HepG2 (cell line): ENCODE measurements at regions not wholly inside any gene's neighbourhood (a gene's known extent, or its start where the extent isn't known, plus 50 kb on each side); places are given as distances from the start of the nearest gene placed in this dataset.

Experiments used
- ERF ChIP-seq: IDR thresholded peaks from 2 replicates; pipeline ENCODE4 v1.6.1; 2018; ENCODE audit warnings: missing biosample characterization, missing genetic modification reagents
- EZH2 ChIP-seq: conservative IDR thresholded peaks from 2 replicates; pipeline ENCODE4 v1.6.1; 2012; ENCODE audit warnings: mild to moderate bottlenecking, low read depth, low read length, moderate library complexity
- FOSL1 ChIP-seq: sonication (generic); formaldehyde crosslinking; IDR thresholded peaks from 2 replicates; pipeline ENCODE4 v1.9.0; 2021; ENCODE audit warnings: missing genetic modification reagents, borderline replicate concordance
- GLMP ChIP-seq: sonication (generic); formaldehyde crosslinking; IDR thresholded peaks from 2 replicates; pipeline ENCODE4 v1.9.0; 2021; ENCODE audit warnings: missing genetic modification reagents, mild to moderate bottlenecking, borderline replicate concordance
- GPN1 ChIP-seq: sonication (generic); formaldehyde crosslinking; IDR thresholded peaks from 2 replicates; pipeline ENCODE4 v1.5.1; 2020; ENCODE audit warnings: missing genetic modification reagents, borderline replicate concordance
- HDAC2 ChIP-seq: sonication (generic); formaldehyde crosslinking; IDR thresholded peaks from 2 replicates; pipeline ENCODE4 v1.4.0; 2020; ENCODE audit warnings: missing genetic modification reagents
- KLF15 ChIP-seq: sonication (generic); formaldehyde crosslinking; IDR thresholded peaks from 2 replicates; pipeline ENCODE4 v1.8.1; 2023; ENCODE audit warnings: borderline replicate concordance, mild to moderate bottlenecking, inconsistent platforms, missing genetic modification reagents, mixed read lengths
- MZF1 ChIP-seq: sonication (generic); formaldehyde crosslinking; IDR thresholded peaks from 2 replicates; pipeline ENCODE4 v1.8.1; 2023; ENCODE audit warnings: mild to moderate bottlenecking, missing genetic modification reagents, borderline replicate concordance
- NCOR1 ChIP-seq: fragments of 200-600 bp; sonication (generic); IDR thresholded peaks from 2 replicates; pipeline ENCODE4 v1.7.0; 2017; ENCODE audit warnings: antibody characterized with exemption, low read length, borderline replicate concordance
- RAD21 ChIP-seq: fragments of 450-650 bp; formaldehyde crosslinking; IDR thresholded peaks from 2 replicates; pipeline ENCODE4 v1.5.0; 2020; ENCODE audit warnings: mild to moderate bottlenecking
- RBAK ChIP-seq: sonication (generic); formaldehyde crosslinking; IDR thresholded peaks from 2 replicates; pipeline ENCODE4 v1.5.1; 2020; ENCODE audit warnings: mild to moderate bottlenecking, missing genetic modification reagents
- SALL2 ChIP-seq: sonication (generic); formaldehyde crosslinking; IDR thresholded peaks from 2 replicates; pipeline ENCODE4 v1.8.1; 2023; ENCODE audit warnings: mild to moderate bottlenecking, missing genetic modification reagents, inconsistent platforms
- SOX13 ChIP-seq, 3 experiments: fragments of 450-650 bp in 1 of 3; sonication (generic) in 1 of 3; formaldehyde crosslinking in 1 of 3; IDR thresholded peaks in 2 of 3; conservative IDR thresholded peaks in 1 of 3; 2 replicates each; pipeline versions ENCODE4 v1.5.0 to v1.6.1; 2016 to 2020; ENCODE audit warnings: antibody characterized with exemption in 1 of 3, mild to moderate bottlenecking in 1 of 3, missing compliant biosample characterization in 1 of 3, missing genetic modification reagents in 1 of 3, moderate library complexity in 1 of 3
- SOX6 ChIP-seq, 2 experiments: fragments of 450-650 bp in 1 of 2; sonication (generic) in 1 of 2; formaldehyde crosslinking in 1 of 2; IDR thresholded peaks; 2 replicates each; pipeline versions ENCODE4 v1.4.0 to v1.6.1; 2017 to 2020; ENCODE audit warnings: antibody characterized with exemption in 1 of 2, mild to moderate bottlenecking in 1 of 2, missing genetic modification reagents in 1 of 2
- SRF ChIP-seq: IDR thresholded peaks from 2 replicates; pipeline ENCODE4 v1.6.1; 2011; ENCODE audit warnings: mild to moderate bottlenecking, low read depth, low read length, moderate library complexity
- SYNCRIP ChIP-seq: fragments of 200-400 bp; formaldehyde crosslinking; IDR thresholded peaks from 2 replicates; pipeline ENCODE4 v1.6.1; 2018; ENCODE audit warnings: mild to moderate bottlenecking, low read depth, low read length; ENCODE audit not compliant: insufficient read depth
- TAF15 ChIP-seq: fragments of 200-400 bp; formaldehyde crosslinking; IDR thresholded peaks from one replicate; pipeline ENCODE4 v1.6.1; 2018; ENCODE audit warnings: mild to moderate bottlenecking, low read depth, low read length; ENCODE audit not compliant: poor library complexity, severe bottlenecking
- THAP11 ChIP-seq: IDR thresholded peaks from 2 replicates; pipeline ENCODE4 v1.6.1; 2016; ENCODE audit warnings: missing biosample characterization, missing genetic modification reagents
- THAP8 ChIP-seq: sonication (generic); formaldehyde crosslinking; IDR thresholded peaks from 2 replicates; pipeline ENCODE4 v1.5.1; 2020; ENCODE audit warnings: missing genetic modification reagents, mild to moderate bottlenecking, borderline replicate concordance
- ZFP91 ChIP-seq: sonication (generic); formaldehyde crosslinking; IDR thresholded peaks from 2 replicates; pipeline ENCODE4 v1.9.0; 2022; ENCODE audit warnings: missing genetic modification reagents, mild to moderate bottlenecking, borderline replicate concordance
- ZNF34 ChIP-seq: sonication (generic); formaldehyde crosslinking; IDR thresholded peaks from 2 replicates; pipeline ENCODE4 v1.4.0; 2020; ENCODE audit warnings: mild to moderate bottlenecking, missing genetic modification reagents, borderline replicate concordance
- ZNF354B ChIP-seq: sonication (generic); formaldehyde crosslinking; IDR thresholded peaks from 2 replicates; pipeline ENCODE4 v1.8.0; 2022; ENCODE audit warnings: mild to moderate bottlenecking, missing genetic modification reagents
- ZNF451 ChIP-seq: sonication (generic); formaldehyde crosslinking; IDR thresholded peaks from 2 replicates; pipeline ENCODE4 v1.5.0; 2020; ENCODE audit warnings: mild to moderate bottlenecking, missing genetic modification reagents
- ZNF468 ChIP-seq: sonication (generic); formaldehyde crosslinking; IDR thresholded peaks from 2 replicates; pipeline ENCODE4 v1.8.0; 2022; ENCODE audit warnings: mild to moderate bottlenecking, moderate library complexity, missing genetic modification reagents
- ZNF605 ChIP-seq: sonication (generic); formaldehyde crosslinking; IDR thresholded peaks from 2 replicates; pipeline ENCODE4 v1.8.0; 2022; ENCODE audit warnings: mild to moderate bottlenecking, missing genetic modification reagents
- ZNF740 ChIP-seq: sonication (generic); formaldehyde crosslinking; IDR thresholded peaks from 2 replicates; pipeline ENCODE4 v1.4.0; 2020; ENCODE audit warnings: missing genetic modification reagents
- ZNF879 ChIP-seq: sonication (generic); formaldehyde crosslinking; IDR thresholded peaks from 2 replicates; pipeline ENCODE4 v1.8.1; 2023; ENCODE audit warnings: missing genetic modification reagents
- ZSCAN21 ChIP-seq: sonication (generic); formaldehyde crosslinking; IDR thresholded peaks from 2 replicates; pipeline ENCODE4 v1.8.0; 2022; ENCODE audit warnings: mild to moderate bottlenecking, missing genetic modification reagents, moderate library complexity, borderline replicate concordance

DNA sequence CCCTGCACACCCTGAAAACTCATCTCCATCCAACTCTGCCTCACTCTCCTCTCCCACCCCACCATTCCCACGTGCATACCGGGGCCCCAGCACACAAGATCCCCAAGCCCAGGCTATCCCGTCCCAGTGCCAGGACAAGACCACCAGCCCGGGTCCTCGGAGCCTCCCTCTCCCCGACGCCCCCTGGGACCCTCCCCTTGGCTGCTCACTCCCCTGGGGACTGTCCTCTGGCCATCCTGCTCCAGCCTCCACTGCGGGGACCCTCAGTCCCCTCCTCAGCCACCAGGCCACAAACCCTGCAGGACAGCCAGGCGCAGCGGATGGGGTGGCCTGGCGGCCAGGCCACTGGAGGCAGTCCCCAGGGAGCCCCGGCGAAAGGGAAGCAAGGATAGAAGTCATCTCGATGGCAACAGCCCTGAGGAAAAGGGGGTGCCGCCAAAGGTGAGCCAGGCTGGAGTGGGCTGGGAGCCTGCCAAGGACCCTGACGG is 62.8 kb downstream of the C9orf50 start (continued):
- TF ChIP-seq ERF (CRISPR knock-in tag) (no peak), RAD21 (no peak; the same call in 1 of the 2 replicates), SOX6 (IDR thresholded peaks at IDR 0.05) (no peak), SOX6 (CRISPR knock-in tag; IDR thresholded peaks at IDR 0.05) (no peak), FOSL1 (CRISPR knock-in tag) (no peak), HDAC2 (CRISPR knock-in tag) (no peak), EZH2 (no peak), ZNF354B (0 out of 2 replicates have a peak, but pooled peaks have one; percentile 31), ZFP91 (no peak), SALL2 (CRISPR knock-in tag) (no peak), TAF15 (no peak), ZNF451 (CRISPR knock-in tag) (no peak), THAP11 (no peak), SOX13 (IDR thresholded peaks at IDR 0.05) (0 out of 2 replicates have a peak, but pooled peaks have one; percentile 7), SOX13 (CRISPR knock-in tag; conservative IDR thresholded peaks at IDR 0.05 in 1 of 2, IDR thresholded peaks at IDR 0.05 in 1 of 2) (no peak), SYNCRIP (no peak), ZNF605 (CRISPR knock-in tag) (no peak; the same call in 1 of the 2 replicates), THAP8 (CRISPR knock-in tag) (no peak), ZNF740 (CRISPR knock-in tag) (no peak), ZNF468 (CRISPR knock-in tag) (no peak), KLF15 (no peak), ZNF879 (0 out of 2 replicates have a peak, but pooled peaks have one; percentile 19), RBAK (CRISPR knock-in tag) (0 out of 2 replicates have a peak, but pooled peaks have one; percentile 33), NCOR1 (no peak), SRF (no peak), MZF1 (CRISPR knock-in tag) (0 out of 2 replicates have a peak, but pooled peaks have one; percentile 68), ZSCAN21 (no peak; the same call in 1 of the 2 replicates), GPN1 (no peak), GLMP (CRISPR knock-in tag) (no peak), ZNF34 (CRISPR knock-in tag) (no peak)
